Neuronal stem cell (in vitro differentiated cells): ENCODE measurements at regions not wholly inside any gene's neighbourhood (a gene's known extent, or its start where the extent isn't known, plus 50 kb on each side); places are given as distances from the start of the nearest gene placed in this dataset.

Source experiments
- DNase-seq: peaks from one replicate; pipeline ENCODE4 v3.0.0-alpha.2; 2013; ENCODE audit warnings: low spot score
- H2AFZ ChIP-seq: one replicate; pipeline ENCODE4 v1.6.1; 2013; ENCODE audit warnings: mild to moderate bottlenecking, low read length, inconsistent platforms
- H2AK5ac ChIP-seq: 2 replicates; pipeline ENCODE4 v1.6.1; 2013; ENCODE audit warnings: low read depth, mild to moderate bottlenecking, inconsistent platforms, low read length, moderate library complexity, mixed read lengths
- H2BK120ac ChIP-seq: 2 replicates; pipeline ENCODE4 v1.6.1; 2013; ENCODE audit warnings: low read depth, mild to moderate bottlenecking, inconsistent platforms, low read length, moderate library complexity, mixed read lengths
- H2BK12ac ChIP-seq: one replicate; pipeline ENCODE4 v1.6.1; 2013; ENCODE audit warnings: low read length, inconsistent platforms
- H2BK15ac ChIP-seq: 2 replicates; pipeline ENCODE4 v1.6.1; 2013; ENCODE audit warnings: mild to moderate bottlenecking, low read length, inconsistent platforms, mixed read lengths
- H2BK5ac ChIP-seq: one replicate; pipeline ENCODE4 v1.6.1; 2013; ENCODE audit warnings: inconsistent platforms, mild to moderate bottlenecking, low read length, moderate library complexity
- H3K14ac ChIP-seq: one replicate; pipeline ENCODE4 v1.6.1; 2013; ENCODE audit warnings: low read length, inconsistent platforms
- H3K18ac ChIP-seq: 2 replicates; pipeline ENCODE4 v1.6.1; 2013; ENCODE audit warnings: low read length, inconsistent platforms
- H3K23ac ChIP-seq: 2 replicates; pipeline ENCODE4 v1.6.1; 2013; ENCODE audit warnings: low read depth, mild to moderate bottlenecking, mixed read lengths, low read length, inconsistent platforms; ENCODE audit not compliant: poor library complexity
- H3K27ac ChIP-seq: replicated peaks from 3 replicates; pipeline ENCODE4 v1.5.1; 2013; ENCODE audit warnings: low read length, inconsistent platforms
- H3K27me3 ChIP-seq, 3 experiments: 2 replicates each; pipeline ENCODE4 v1.6.1; 2013; ENCODE audit warnings: low read length in 3 of 3, mild to moderate bottlenecking in 2 of 3, inconsistent platforms in 1 of 3, low read depth in 1 of 3, mixed read lengths in 1 of 3, moderate library complexity in 1 of 3; ENCODE audit not compliant: control insufficient read depth in 3 of 3, insufficient read depth in 3 of 3
- H3K36me3 ChIP-seq, 2 donors: replicated peaks in 1 of 2; 2 replicates each; pipeline ENCODE4 v1.6.1; 2013; ENCODE audit warnings: low read length in 2 of 2; ENCODE audit not compliant: control insufficient read depth in 2 of 2, insufficient read depth in 2 of 2
- H3K4ac ChIP-seq: 2 replicates; pipeline ENCODE4 v1.6.1; 2013; ENCODE audit warnings: inconsistent platforms, mild to moderate bottlenecking, low read length, moderate library complexity
- H3K4me1 ChIP-seq, 2 donors: 1 replicate in 1 of 2; 2 replicates in 1 of 2; pipeline ENCODE4 v1.6.1; 2013; ENCODE audit warnings: low read length in 2 of 2, low read depth in 1 of 2; ENCODE audit not compliant: control insufficient read depth in 2 of 2, insufficient read depth in 1 of 2
- H3K4me2 ChIP-seq: one replicate; pipeline ENCODE4 v1.6.1; 2013; ENCODE audit warnings: mild to moderate bottlenecking, low read length, inconsistent platforms; ENCODE audit not compliant: insufficient read depth, poor library complexity, severe bottlenecking
- H3K4me3 ChIP-seq, 2 donors: 2 replicates each; pipeline ENCODE4 v1.5.1; 2013; ENCODE audit warnings: low read length in 2 of 2, mild to moderate bottlenecking in 2 of 2, inconsistent platforms in 1 of 2, moderate library complexity in 1 of 2
- H3K79me1 ChIP-seq: one replicate; pipeline ENCODE4 v1.6.1; 2013; ENCODE audit warnings: low read depth, mild to moderate bottlenecking, inconsistent platforms, low read length, moderate library complexity
- H3K9ac ChIP-seq: one replicate; pipeline ENCODE4 v1.6.1; 2013; ENCODE audit warnings: mild to moderate bottlenecking, low read depth, low read length, inconsistent platforms; ENCODE audit not compliant: poor library complexity
- H3K9me3 ChIP-seq, 2 donors: replicated peaks in 1 of 2; 2 replicates each; pipeline versions ENCODE3 to v1.6.1; 2013; ENCODE audit warnings: low read length in 2 of 2, mild to moderate bottlenecking in 2 of 2, inconsistent platforms in 1 of 2, low read depth in 1 of 2, mixed read lengths in 1 of 2, moderate library complexity in 1 of 2; ENCODE audit not compliant: control insufficient read depth in 2 of 2, insufficient read depth in 1 of 2
- H4K8ac ChIP-seq: one replicate; pipeline ENCODE4 v1.6.1; 2013; ENCODE audit warnings: low read depth, mild to moderate bottlenecking, inconsistent platforms, low read length, moderate library complexity
- H4K91ac ChIP-seq: one replicate; pipeline ENCODE4 v1.6.1; 2013; ENCODE audit warnings: low read length, low read depth, mild to moderate bottlenecking, inconsistent platforms; ENCODE audit not compliant: poor library complexity
- WGBS, 2 donors: extraction: QIAGEN DNeasy Blood & Tissue Kit; methylation state at CpG; one replicate each; pipeline ENCODE4 v1.1.7; 2013; ENCODE audit warnings: missing lambda C conversion rate in 2 of 2, mixed read lengths in 1 of 2; ENCODE audit not compliant: insufficient read length in 2 of 2, insufficient replicate concordance in 1 of 2; ENCODE audit errors: extremely low coverage in 2 of 2; 5-methylcytosine and 5-hydroxymethylcytosine counted together

DNA sequence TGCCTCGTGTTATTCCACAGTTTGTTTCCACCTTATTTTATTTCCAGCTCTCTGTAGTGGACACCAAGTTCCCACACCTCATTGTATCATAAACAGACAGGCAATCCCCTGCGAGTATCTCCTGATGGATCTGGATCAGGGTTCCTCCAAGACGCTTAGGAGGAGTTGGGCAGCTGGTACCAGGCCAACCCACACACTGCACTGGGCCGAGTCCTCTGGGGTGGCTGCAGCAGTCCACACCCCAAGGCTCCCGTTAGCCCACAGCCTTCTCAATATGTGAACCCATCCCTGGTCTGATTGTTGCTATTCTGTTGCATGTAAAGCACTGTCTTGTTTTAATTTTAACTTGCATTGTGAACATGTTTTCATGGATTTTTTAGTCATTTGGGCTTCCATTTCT is 178.8 kb upstream of the RAB6C start:
- H3K23ac ChIP-seq = no peak overlapping the region
- no peak overlapping the region for H3K4ac ChIP-seq
- H3K79me1 ChIP-seq = no peaks in the 10 kb centered on the region
- H2BK120ac ChIP-seq = no peak overlapping the region
- H3K18ac ChIP-seq = no peak overlapping the region
- H4K91ac ChIP-seq = no peak overlapping the region
- H3K27me3 ChIP-seq = no peaks in the 10 kb centered on the region
- H3K36me3 ChIP-seq = no peaks in the 10 kb centered on the region
- H3K9me3 ChIP-seq = no peaks in the 10 kb centered on the region
- no peak overlapping the region for H3K4me3 ChIP-seq
- H3K14ac ChIP-seq = no peak overlapping the region
- H3K27ac ChIP-seq = no peak overlapping the region
- no peak overlapping the region for H2AFZ ChIP-seq
- H2AK5ac ChIP-seq = no peak overlapping the region
- no peak for DNase-seq
- WGBS, 2 donors = no CpG with 5 or more reads among the region's 5 CpGs
- H3K4me1 ChIP-seq = peaks cover 0 to 2% of the 10 kb centered on the region in 2 donors
- no peak overlapping the region for H2BK5ac ChIP-seq
- H4K8ac ChIP-seq = no peak overlapping the region
- no peak overlapping the region for H2BK12ac ChIP-seq
- no peak overlapping the region for H3K9ac ChIP-seq
- no peak overlapping the region for H2BK15ac ChIP-seq
- H3K4me2 ChIP-seq = no peak overlapping the region

- Histone ChIP-seq H3K9me3 (no peaks in the 10 kb centered on the region), H2AK5ac (no peak overlapping the region), H3K36me3 (no peaks in the 10 kb centered on the region), H3K23ac (no peak overlapping the region), H4K91ac (no peak overlapping the region), H2BK15ac (no peak overlapping the region), H3K14ac (no peak overlapping the region), H3K4me1 (peaks cover 0 to 6% of the 10 kb centered on the region in 2 donors), H2AFZ (no peak overlapping the region), H3K4me2 (no peak overlapping the region), H3K4me3 (no peak overlapping the region), H2BK12ac (no peak overlapping the region), H3K79me1 (no peaks in the 10 kb centered on the region), H2BK5ac (no peak overlapping the region), H3K27me3 (no peaks in the 10 kb centered on the region), H3K9ac (no peak overlapping the region), H2BK120ac (no peak overlapping the region), H3K18ac (no peak overlapping the region), H3K4ac (no peak overlapping the region), H3K27ac (no peak overlapping the region), H4K8ac (no peak overlapping the region)
- WGBS, 2 donors = no CpG with 5 or more reads among the region's 1 CpG
- no peak for DNase-seq
These were observed 177.9 kb upstream of the RAB6C start for GRCh38 chr2:129801575-129801974.

DNA sequence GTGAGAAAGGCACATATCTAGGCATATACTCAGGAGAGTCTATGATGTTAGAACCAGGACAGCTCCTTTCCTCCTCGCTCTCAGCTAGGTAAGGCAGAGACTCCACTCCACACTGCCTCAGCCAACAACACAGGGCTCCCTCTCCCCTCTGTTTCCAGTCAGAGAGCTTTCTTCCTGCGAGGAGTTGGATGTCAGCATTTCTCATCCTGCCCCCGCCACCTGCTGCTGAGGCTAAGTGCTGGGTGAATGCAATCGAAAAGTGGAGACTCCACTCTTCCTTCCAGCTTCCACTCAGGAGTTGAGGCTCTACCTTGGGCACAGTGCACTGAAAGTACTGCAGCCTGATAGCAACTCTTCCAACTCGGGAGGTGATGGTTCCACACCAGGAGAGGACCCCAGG is 177.2 kb upstream of the RAB6C start:
- H3K23ac ChIP-seq = no peak overlapping the region
- no CpG with 5 or more reads among the region's 5 CpGs for WGBS, 2 donors
- H3K36me3 ChIP-seq = no peaks in the 10 kb centered on the region
- peak overlapping the region; percentile 68 for H3K18ac ChIP-seq
- H3K4ac ChIP-seq = no peak overlapping the region
- no peak overlapping the region for H4K91ac ChIP-seq
- H2BK15ac ChIP-seq = no peak overlapping the region
- no peak overlapping the region for H3K14ac ChIP-seq
- no peak overlapping the region for H2BK12ac ChIP-seq
- H3K9me3 ChIP-seq = no peaks in the 10 kb centered on the region
- no peak overlapping the region for H4K8ac ChIP-seq
- no peak overlapping the region for H2BK120ac ChIP-seq
- H3K27ac ChIP-seq = no peak overlapping the region
- H3K27me3 ChIP-seq = no peaks in the 10 kb centered on the region
- peak overlapping the region in 1 of 2 donors; percentile 41 for H3K4me3 ChIP-seq
- H2AK5ac ChIP-seq = peak overlapping the region; percentile 20
- H2BK5ac ChIP-seq = no peak overlapping the region
- H3K4me2 ChIP-seq = no peak overlapping the region
- H3K4me1 ChIP-seq = peaks cover 0 to 8% of the 10 kb centered on the region in 2 donors
- DNase-seq = no peak
- H3K79me1 ChIP-seq = no peaks in the 10 kb centered on the region
- no peak overlapping the region for H2AFZ ChIP-seq
- no peak overlapping the region for H3K9ac ChIP-seq

GRCh38 chr2:129803032-129803431 is 176.4 kb upstream of the RAB6C start:
- WGBS, 2 donors = no CpG with 5 or more reads among the region's 1 CpG
- Histone ChIP-seq H2AK5ac (no peak overlapping the region), H4K8ac (no peak overlapping the region)

More at GRCh38 chr2:129803032-129803431, 176.4 kb upstream of the RAB6C start:
- no peak overlapping the region for H2BK5ac ChIP-seq
- H4K91ac ChIP-seq = no peak overlapping the region
- no peak overlapping the region for H3K4me2 ChIP-seq
- H3K18ac ChIP-seq = no peak overlapping the region
- no peaks in the 10 kb centered on the region for H3K36me3 ChIP-seq
- H3K23ac ChIP-seq = no peak overlapping the region
- no peaks in the 10 kb centered on the region for H3K79me1 ChIP-seq
- no peak overlapping the region for H2BK15ac ChIP-seq
- H2BK120ac ChIP-seq = no peak overlapping the region
- H3K9ac ChIP-seq = no peak overlapping the region
- H3K4me1 ChIP-seq = peaks cover 0 to 8% of the 10 kb centered on the region in 2 donors
- H2AFZ ChIP-seq = no peak overlapping the region
- DNase-seq = no peak
- no peak overlapping the region for H3K4ac ChIP-seq
- no peaks in the 10 kb centered on the region for H3K27me3 ChIP-seq
- no peaks in the 10 kb centered on the region for H3K9me3 ChIP-seq
- H3K27ac ChIP-seq = no peak overlapping the region
- no peak overlapping the region for H3K4me3 ChIP-seq
- H3K14ac ChIP-seq = no peak overlapping the region
- H2BK12ac ChIP-seq = no peak overlapping the region
